SK-N-SH treated with all-trans-retinoic acid at 6 μM for 48 hours (cell line): ENCODE measurements at regions not wholly inside any gene's neighbourhood (a gene's known extent, or its start where the extent isn't known, plus 50 kb on each side); places are given as distances from the start of the nearest gene placed in this dataset.

Experiments
- ATAC-seq: fragments of 200-7000 bp; cut with Tn5 transposase; 3 replicates; pipeline ENCODE4 v1.9.1; 2020; ENCODE audit warnings: mild to moderate bottlenecking, moderate library complexity
- ARNTL ChIP-seq: fragments of 450-650 bp; formaldehyde crosslinking; IDR thresholded peaks from 2 replicates; pipeline ENCODE4 v1.5.0; 2020; ENCODE audit warnings: low read depth, mild to moderate bottlenecking, moderate library complexity, borderline replicate concordance
- BACH2 ChIP-seq: fragments of 250-450 bp; sonication (Bioruptor Pico); IDR thresholded peaks from 2 replicates; pipeline ENCODE4 v1.9.0; 2021; ENCODE audit warnings: mild to moderate bottlenecking, borderline replicate concordance
- CSDC2 ChIP-seq: fragments of 250-450 bp; sonication (Bioruptor Pico); IDR thresholded peaks from 2 replicates; pipeline ENCODE4 v1.5.0; 2020; ENCODE audit warnings: mild to moderate bottlenecking, moderate library complexity
- ESRRG ChIP-seq: fragments of 250-450 bp; sonication (Bioruptor Pico); IDR thresholded peaks from 2 replicates; pipeline ENCODE4 v1.6.1; 2021; ENCODE audit warnings: mild to moderate bottlenecking
- GLIS3 ChIP-seq: fragments of 250-450 bp; sonication (Bioruptor Pico); IDR thresholded peaks from 2 replicates; pipeline ENCODE4 v1.5.0; 2020; ENCODE audit warnings: mild to moderate bottlenecking, moderate library complexity
- ISL1 ChIP-seq: fragments of 250-450 bp; sonication (Bioruptor Pico); IDR thresholded peaks from 2 replicates; pipeline ENCODE4 v2.1.2; 2022; ENCODE audit warnings: mild to moderate bottlenecking, moderate library complexity
- OSR1 ChIP-seq: fragments of 250-450 bp; sonication (Bioruptor Pico); IDR thresholded peaks from 2 replicates; pipeline ENCODE4 v1.8.0; 2022; ENCODE audit warnings: moderate library complexity, mild to moderate bottlenecking, inconsistent platforms
- PPARA ChIP-seq: fragments of 250-450 bp; sonication (Bioruptor Pico); IDR thresholded peaks from 2 replicates; pipeline ENCODE4 v1.5.0; 2020; ENCODE audit warnings: mild to moderate bottlenecking, borderline replicate concordance
- RARB ChIP-seq: fragments of 250-450 bp; sonication (Bioruptor Pico); IDR thresholded peaks from 2 replicates; pipeline ENCODE4 v1.8.0; 2021; ENCODE audit warnings: mild to moderate bottlenecking, moderate library complexity
- SNAI2 ChIP-seq: fragments of 250-450 bp; sonication (Bioruptor Pico); IDR thresholded peaks from 2 replicates; pipeline ENCODE4 v1.5.0; 2020; ENCODE audit warnings: mild to moderate bottlenecking, moderate library complexity
- TCF4 ChIP-seq: fragments of 250-450 bp; sonication (Bioruptor Pico); IDR thresholded peaks from 2 replicates; pipeline ENCODE4 v1.8.0; 2021; ENCODE audit warnings: mild to moderate bottlenecking, moderate library complexity, borderline replicate concordance
- ZC3H10 ChIP-seq: fragments of 250-450 bp; sonication (Bioruptor Pico); IDR thresholded peaks from 2 replicates; pipeline ENCODE4 v1.5.1; 2021; ENCODE audit warnings: mild to moderate bottlenecking, moderate library complexity
- ZFP3 ChIP-seq: fragments of 250-450 bp; sonication (Bioruptor Pico); IDR thresholded peaks from 2 replicates; pipeline ENCODE4 v1.5.0; 2020; ENCODE audit warnings: mild to moderate bottlenecking, moderate library complexity
- ZFP30 ChIP-seq: fragments of 450-650 bp; formaldehyde crosslinking; IDR thresholded peaks from 2 replicates; pipeline ENCODE4 v1.5.0; 2022; ENCODE audit warnings: mild to moderate bottlenecking, moderate library complexity
- ZNF565 ChIP-seq: fragments of 450-650 bp; formaldehyde crosslinking; conservative IDR thresholded peaks from 2 replicates; pipeline ENCODE4 v1.5.0; 2020; ENCODE audit warnings: low read depth, mild to moderate bottlenecking, moderate library complexity
- ZNF70 ChIP-seq: fragments of 450-650 bp; formaldehyde crosslinking; IDR thresholded peaks from 2 replicates; pipeline ENCODE4 v1.5.0; 2020; ENCODE audit warnings: mild to moderate bottlenecking, moderate library complexity
- ZNF8 ChIP-seq: fragments of 450-650 bp; formaldehyde crosslinking; IDR thresholded peaks from 2 replicates; pipeline ENCODE4 v1.5.0; 2020; ENCODE audit warnings: mild to moderate bottlenecking, moderate library complexity
- TF ChIP-seq, protein P1 (sequence below): fragments of 250-450 bp; sonication (Bioruptor Pico); IDR thresholded peaks from 2 replicates; pipeline ENCODE4 v1.5.1; 2021; ENCODE audit warnings: mild to moderate bottlenecking, moderate library complexity
- TF ChIP-seq, protein P2 (sequence below): fragments of 250-450 bp; sonication (Bioruptor Pico); IDR thresholded peaks from 2 replicates; pipeline ENCODE4 v1.5.0; 2020; ENCODE audit warnings: mild to moderate bottlenecking, moderate library complexity
- TF ChIP-seq, protein P3 (sequence below): fragments of 250-450 bp; sonication (Bioruptor Pico); IDR thresholded peaks from 2 replicates; pipeline ENCODE4 v1.8.0; 2021; ENCODE audit warnings: low read depth, mild to moderate bottlenecking, moderate library complexity, borderline replicate concordance
- TF ChIP-seq, protein P4 (sequence below): fragments of 250-450 bp; sonication (Bioruptor Pico); IDR thresholded peaks from 2 replicates; pipeline ENCODE4 v1.5.1; 2020; ENCODE audit warnings: low read depth, mild to moderate bottlenecking, moderate library complexity
- TF ChIP-seq, protein P5 (sequence below): fragments of 250-450 bp; sonication (Bioruptor Pico); IDR thresholded peaks from 2 replicates; pipeline ENCODE4 v1.8.0; 2020; ENCODE audit warnings: mild to moderate bottlenecking, moderate library complexity, borderline replicate concordance

DNA sequence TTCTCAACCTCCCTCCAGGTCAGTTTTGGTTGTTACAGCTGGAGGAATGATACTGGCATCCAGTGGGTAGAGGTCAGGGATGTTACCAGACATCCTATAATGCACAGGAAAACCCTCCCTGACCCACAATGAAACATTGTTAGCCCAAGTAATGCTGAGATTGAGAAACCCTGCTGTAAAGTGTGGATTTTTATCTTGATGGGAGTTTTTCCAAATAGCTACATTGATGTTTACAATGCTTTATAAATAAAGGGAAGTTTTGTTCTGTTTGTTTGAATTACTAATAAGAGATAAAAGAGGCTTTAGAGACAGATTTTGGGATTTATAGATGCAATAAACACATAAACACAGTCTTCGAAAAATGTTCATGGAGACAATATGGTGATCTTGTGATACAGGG, 194.0 kb upstream of the NUDT6 start:
- TF ChIP-seq ZC3H10 (CRISPR knock-in tag): no peak
- TF ChIP-seq ZNF8 (CRISPR knock-in tag): no peak
- TF ChIP-seq RARB (CRISPR knock-in tag): no peak
- TF ChIP-seq TCF4 (CRISPR knock-in tag): no peak
- TF ChIP-seq, protein P1, sequence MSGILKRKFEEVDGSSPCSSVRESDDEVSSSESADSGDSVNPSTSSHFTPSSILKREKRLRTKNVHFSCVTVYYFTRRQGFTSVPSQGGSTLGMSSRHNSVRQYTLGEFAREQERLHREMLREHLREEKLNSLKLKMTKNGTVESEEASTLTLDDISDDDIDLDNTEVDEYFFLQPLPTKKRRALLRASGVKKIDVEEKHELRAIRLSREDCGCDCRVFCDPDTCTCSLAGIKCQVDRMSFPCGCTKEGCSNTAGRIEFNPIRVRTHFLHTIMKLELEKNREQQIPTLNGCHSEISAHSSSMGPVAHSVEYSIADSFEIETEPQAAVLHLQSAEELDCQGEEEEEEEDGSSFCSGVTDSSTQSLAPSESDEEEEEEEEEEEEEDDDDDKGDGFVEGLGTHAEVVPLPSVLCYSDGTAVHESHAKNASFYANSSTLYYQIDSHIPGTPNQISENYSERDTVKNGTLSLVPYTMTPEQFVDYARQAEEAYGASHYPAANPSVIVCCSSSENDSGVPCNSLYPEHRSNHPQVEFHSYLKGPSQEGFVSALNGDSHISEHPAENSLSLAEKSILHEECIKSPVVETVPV: no peak
- TF ChIP-seq BACH2 (CRISPR knock-in tag): no peak
- TF ChIP-seq, protein P2, sequence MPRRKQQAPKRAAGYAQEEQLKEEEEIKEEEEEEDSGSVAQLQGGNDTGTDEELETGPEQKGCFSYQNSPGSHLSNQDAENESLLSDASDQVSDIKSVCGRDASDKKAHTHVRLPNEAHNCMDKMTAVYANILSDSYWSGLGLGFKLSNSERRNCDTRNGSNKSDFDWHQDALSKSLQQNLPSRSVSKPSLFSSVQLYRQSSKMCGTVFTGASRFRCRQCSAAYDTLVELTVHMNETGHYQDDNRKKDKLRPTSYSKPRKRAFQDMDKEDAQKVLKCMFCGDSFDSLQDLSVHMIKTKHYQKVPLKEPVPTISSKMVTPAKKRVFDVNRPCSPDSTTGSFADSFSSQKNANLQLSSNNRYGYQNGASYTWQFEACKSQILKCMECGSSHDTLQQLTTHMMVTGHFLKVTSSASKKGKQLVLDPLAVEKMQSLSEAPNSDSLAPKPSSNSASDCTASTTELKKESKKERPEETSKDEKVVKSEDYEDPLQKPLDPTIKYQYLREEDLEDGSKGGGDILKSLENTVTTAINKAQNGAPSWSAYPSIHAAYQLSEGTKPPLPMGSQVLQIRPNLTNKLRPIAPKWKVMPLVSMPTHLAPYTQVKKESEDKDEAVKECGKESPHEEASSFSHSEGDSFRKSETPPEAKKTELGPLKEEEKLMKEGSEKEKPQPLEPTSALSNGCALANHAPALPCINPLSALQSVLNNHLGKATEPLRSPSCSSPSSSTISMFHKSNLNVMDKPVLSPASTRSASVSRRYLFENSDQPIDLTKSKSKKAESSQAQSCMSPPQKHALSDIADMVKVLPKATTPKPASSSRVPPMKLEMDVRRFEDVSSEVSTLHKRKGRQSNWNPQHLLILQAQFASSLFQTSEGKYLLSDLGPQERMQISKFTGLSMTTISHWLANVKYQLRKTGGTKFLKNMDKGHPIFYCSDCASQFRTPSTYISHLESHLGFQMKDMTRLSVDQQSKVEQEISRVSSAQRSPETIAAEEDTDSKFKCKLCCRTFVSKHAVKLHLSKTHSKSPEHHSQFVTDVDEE: no peak
- no peak for TF ChIP-seq ESRRG (CRISPR knock-in tag)
- no peak for TF ChIP-seq GLIS3
- TF ChIP-seq ZFP30 (CRISPR knock-in tag): no peak
- no peak for TF ChIP-seq PPARA (CRISPR knock-in tag)
- no peak for TF ChIP-seq OSR1 (CRISPR knock-in tag)
- ATAC-seq: no peak

DNA sequence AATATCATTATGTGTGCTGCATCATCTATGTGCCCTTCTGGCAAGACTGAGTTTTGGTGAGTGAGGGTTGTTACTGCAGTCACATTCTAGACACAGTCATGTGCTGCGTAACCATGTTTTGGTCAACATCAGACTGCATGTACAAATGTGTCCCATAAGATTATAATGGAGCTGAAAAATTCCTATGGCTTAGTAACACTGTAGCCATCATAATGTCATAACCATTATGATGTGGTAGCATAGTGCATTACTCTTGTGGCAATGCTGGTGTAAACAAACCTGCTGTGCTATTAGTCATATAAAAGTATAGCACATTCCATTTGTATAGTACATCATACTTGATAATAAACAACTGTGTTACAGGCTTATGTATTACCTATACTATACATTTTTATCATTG, 198.1 kb upstream of the NUDT6 start:
- TF ChIP-seq, protein P3, sequence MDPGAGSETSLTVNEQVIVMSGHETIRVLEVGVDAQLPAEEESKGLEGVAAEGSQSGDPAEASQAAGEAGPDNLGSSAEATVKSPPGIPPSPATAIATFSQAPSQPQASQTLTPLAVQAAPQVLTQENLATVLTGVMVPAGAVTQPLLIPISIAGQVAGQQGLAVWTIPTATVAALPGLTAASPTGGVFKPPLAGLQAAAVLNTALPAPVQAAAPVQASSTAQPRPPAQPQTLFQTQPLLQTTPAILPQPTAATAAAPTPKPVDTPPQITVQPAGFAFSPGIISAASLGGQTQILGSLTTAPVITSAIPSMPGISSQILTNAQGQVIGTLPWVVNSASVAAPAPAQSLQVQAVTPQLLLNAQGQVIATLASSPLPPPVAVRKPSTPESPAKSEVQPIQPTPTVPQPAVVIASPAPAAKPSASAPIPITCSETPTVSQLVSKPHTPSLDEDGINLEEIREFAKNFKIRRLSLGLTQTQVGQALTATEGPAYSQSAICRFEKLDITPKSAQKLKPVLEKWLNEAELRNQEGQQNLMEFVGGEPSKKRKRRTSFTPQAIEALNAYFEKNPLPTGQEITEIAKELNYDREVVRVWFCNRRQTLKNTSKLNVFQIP: no peak
- no peak for TF ChIP-seq GLIS3
- TF ChIP-seq ZNF70 (CRISPR knock-in tag): no peak
- TF ChIP-seq, protein P1: no peak
- TF ChIP-seq ARNTL (CRISPR knock-in tag): no peak
- no peak for TF ChIP-seq ISL1
- no peak for TF ChIP-seq SNAI2 (CRISPR knock-in tag)
- no peak for TF ChIP-seq RARB (CRISPR knock-in tag)
- TF ChIP-seq ZFP3 (CRISPR knock-in tag): no peak
- no peak for TF ChIP-seq TCF4 (CRISPR knock-in tag)
- TF ChIP-seq BACH2 (CRISPR knock-in tag): no peak
- no peak for TF ChIP-seq ZC3H10 (CRISPR knock-in tag)
- TF ChIP-seq, protein P4, sequence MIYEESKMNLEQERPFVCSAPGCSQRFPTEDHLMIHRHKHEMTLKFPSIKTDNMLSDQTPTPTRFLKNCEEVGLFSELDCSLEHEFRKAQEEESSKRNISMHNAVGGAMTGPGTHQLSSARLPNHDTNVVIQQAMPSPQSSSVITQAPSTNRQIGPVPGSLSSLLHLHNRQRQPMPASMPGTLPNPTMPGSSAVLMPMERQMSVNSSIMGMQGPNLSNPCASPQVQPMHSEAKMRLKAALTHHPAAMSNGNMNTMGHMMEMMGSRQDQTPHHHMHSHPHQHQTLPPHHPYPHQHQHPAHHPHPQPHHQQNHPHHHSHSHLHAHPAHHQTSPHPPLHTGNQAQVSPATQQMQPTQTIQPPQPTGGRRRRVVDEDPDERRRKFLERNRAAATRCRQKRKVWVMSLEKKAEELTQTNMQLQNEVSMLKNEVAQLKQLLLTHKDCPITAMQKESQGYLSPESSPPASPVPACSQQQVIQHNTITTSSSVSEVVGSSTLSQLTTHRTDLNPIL (CRISPR knock-in tag): no peak
- no peak for TF ChIP-seq PPARA (CRISPR knock-in tag)
- TF ChIP-seq CSDC2 (CRISPR knock-in tag): no peak
- TF ChIP-seq, all 23 proteins: peak for 0
- ATAC-seq: no peak

DNA sequence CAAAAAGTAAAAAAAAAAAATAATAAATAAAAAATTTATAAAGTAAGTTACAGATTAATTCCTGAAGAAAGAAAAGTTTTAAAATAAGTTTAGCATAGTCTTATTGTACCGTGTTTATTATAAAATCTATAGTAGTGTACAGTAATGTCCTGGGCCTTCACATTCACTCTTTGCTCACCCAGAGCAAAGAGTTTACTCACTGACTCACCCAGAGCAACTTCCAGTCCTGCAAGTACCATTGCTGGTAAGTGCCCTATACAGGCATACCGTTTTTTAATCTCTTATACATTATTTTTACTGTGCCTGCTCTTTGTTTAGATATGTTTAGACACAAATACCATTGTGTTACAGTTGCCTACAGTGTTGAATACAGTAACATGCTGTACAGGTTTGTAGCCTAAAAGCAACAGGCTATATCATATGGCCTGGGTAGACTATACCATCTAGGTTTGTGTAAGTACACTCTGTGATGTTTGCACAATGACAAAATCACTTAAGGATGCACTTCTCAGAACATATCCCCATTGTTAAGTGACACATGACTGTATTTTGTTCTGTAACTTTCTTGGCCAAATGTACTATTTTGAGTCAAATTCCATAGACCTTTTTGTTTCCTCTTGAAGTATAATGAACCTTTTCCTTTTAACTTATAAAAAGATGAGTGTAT, 199.0 kb upstream of the NUDT6 start:
- no peak for TF ChIP-seq ZNF8 (CRISPR knock-in tag)
- TF ChIP-seq ISL1: 0 out of 2 replicates have a peak, but pooled peaks have one; percentile 8
- TF ChIP-seq, protein P5, sequence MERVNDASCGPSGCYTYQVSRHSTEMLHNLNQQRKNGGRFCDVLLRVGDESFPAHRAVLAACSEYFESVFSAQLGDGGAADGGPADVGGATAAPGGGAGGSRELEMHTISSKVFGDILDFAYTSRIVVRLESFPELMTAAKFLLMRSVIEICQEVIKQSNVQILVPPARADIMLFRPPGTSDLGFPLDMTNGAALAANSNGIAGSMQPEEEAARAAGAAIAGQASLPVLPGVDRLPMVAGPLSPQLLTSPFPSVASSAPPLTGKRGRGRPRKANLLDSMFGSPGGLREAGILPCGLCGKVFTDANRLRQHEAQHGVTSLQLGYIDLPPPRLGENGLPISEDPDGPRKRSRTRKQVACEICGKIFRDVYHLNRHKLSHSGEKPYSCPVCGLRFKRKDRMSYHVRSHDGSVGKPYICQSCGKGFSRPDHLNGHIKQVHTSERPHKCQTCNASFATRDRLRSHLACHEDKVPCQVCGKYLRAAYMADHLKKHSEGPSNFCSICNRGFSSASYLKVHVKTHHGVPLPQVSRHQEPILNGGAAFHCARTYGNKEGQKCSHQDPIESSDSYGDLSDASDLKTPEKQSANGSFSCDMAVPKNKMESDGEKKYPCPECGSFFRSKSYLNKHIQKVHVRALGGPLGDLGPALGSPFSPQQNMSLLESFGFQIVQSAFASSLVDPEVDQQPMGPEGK (CRISPR knock-in tag): no peak
- no peak for TF ChIP-seq TCF4 (CRISPR knock-in tag)
- TF ChIP-seq ZFP3 (CRISPR knock-in tag): no peak
- TF ChIP-seq, protein P1: no peak
- TF ChIP-seq ESRRG (CRISPR knock-in tag): no peak
- TF ChIP-seq, protein P2: no peak
- no peak for TF ChIP-seq ZNF565 (CRISPR knock-in tag)
- ATAC-seq: peak; percentile 65; the same call in 2 of the 3 replicates
